HG03095 (cell line): ENCODE measurements at regions not wholly inside any gene's neighbourhood (a gene's known extent, or its start where the extent isn't known, plus 50 kb on each side); places are given as distances from the start of the nearest gene placed in this dataset.

ENCODE experiments used
- ATAC-seq: cut with Tn5 transposase; IDR thresholded peaks from one replicate; pipeline ENCODE4 v1.9.1; 2021; ENCODE audit warnings: moderate library complexity; ENCODE audit not compliant: unreplicated experiment

GRCh38 chr4:14807856-14808255, 194.4 kb upstream of the CPEB2 start:
- ATAC-seq: no peak

GRCh38 chr4:14809203-14809602, 193.1 kb upstream of the CPEB2 start:
- ATAC-seq: no peak

- no peak for ATAC-seq
These were observed 192.2 kb upstream of the CPEB2 start for GRCh38 chr4:14810121-14810520.

- no peak for ATAC-seq
These were observed 191.7 kb upstream of the CPEB2 start for GRCh38 chr4:14810568-14810967.

GRCh38 chr4:14812101-14812500, 190.2 kb upstream of the CPEB2 start:
- ATAC-seq: no peak

GRCh38 chr4:14816623-14817261, 185.5 kb upstream of the CPEB2 start:
- no peak for ATAC-seq

- no peak for ATAC-seq
These were observed 178.1 kb upstream of the CPEB2 start for GRCh38 chr4:14824189-14824588.

GRCh38 chr4:14827111-14827510, 175.2 kb upstream of the CPEB2 start:
- ATAC-seq: no peak

- ATAC-seq: no peak
These were observed 172.5 kb upstream of the CPEB2 start for GRCh38 chr4:14829795-14830194.

- ATAC-seq: no peak
These were observed 170.9 kb upstream of the CPEB2 start for GRCh38 chr4:14831416-14831815.

- ATAC-seq: no peak
These were observed 169.2 kb upstream of the CPEB2 start for GRCh38 chr4:14833053-14833452.

GRCh38 chr4:14834382-14834781, 167.9 kb upstream of the CPEB2 start:
- ATAC-seq: no peak

GRCh38 chr4:14835288-14835687, 167.0 kb upstream of the CPEB2 start:
- no peak for ATAC-seq

- ATAC-seq: no peak
These were observed 166.4 kb upstream of the CPEB2 start for GRCh38 chr4:14835708-14836425.

- ATAC-seq: no peak
These were observed 164.4 kb upstream of the CPEB2 start for GRCh38 chr4:14837860-14838259.

- ATAC-seq: no peak
These were observed 160.2 kb upstream of the CPEB2 start for GRCh38 chr4:14841801-14842768.

- ATAC-seq: no peak
These were observed 159.2 kb upstream of the CPEB2 start for GRCh38 chr4:14842964-14843630.

- no peak for ATAC-seq
These were observed 158.2 kb upstream of the CPEB2 start for GRCh38 chr4:14844061-14844460.

GRCh38 chr4:14848229-14848628, 154.1 kb upstream of the CPEB2 start:
- ATAC-seq: no peak

GRCh38 chr4:14850455-14851097, 151.7 kb upstream of the CPEB2 start:
- no peak for ATAC-seq
